ENCODE measurements at regions not wholly inside any gene's neighbourhood (a gene's known extent, or its start where the extent isn't known, plus 50 kb on each side); places are given as distances from the start of the nearest gene placed in this dataset.

GRCh38 chr1:170800812-170801211 is 134.5 kb upstream of the MROH9 start:
- Histone ChIP-seq H3K4me3 (no peak overlapping the region), H3K27me3 (no peaks in the 10 kb centered on the region), H3K4me1 (no peaks in the 10 kb centered on the region), H3K9me3 (no peaks in the 10 kb centered on the region), H3K27ac (no peak overlapping the region), H3K36me3 (no peaks in the 10 kb centered on the region)
- WGBS, 2 donors (ENCODE audit: low coverage in 1 of 2), result 19 to 74% methylated on average over 4 to 6 of the region's 6 CpGs
- no peak for ATAC-seq
- no peak for TF ChIP-seq POLR2A (IDR thresholded peaks at IDR 0.05)
- TF ChIP-seq CTCF (IDR thresholded peaks at IDR 0.05), result no peak
- TF ChIP-seq EP300 (IDR thresholded peaks at IDR 0.05), result no peak
- no peak for TF ChIP-seq POLR2AphosphoS5 (IDR thresholded peaks at IDR 0.05)

GRCh38 chr1:170803711-170804110 is 131.6 kb upstream of the MROH9 start:
- Histone ChIP-seq H3K9me3 (no peaks in the 10 kb centered on the region), H3K27me3 (no peaks in the 10 kb centered on the region), H3K4me3 (no peak overlapping the region), H3K4me1 (no peaks in the 10 kb centered on the region), H3K27ac (no peak overlapping the region), H3K36me3 (no peaks in the 10 kb centered on the region)
- TF ChIP-seq POLR2A (IDR thresholded peaks at IDR 0.05), result no peak
- ATAC-seq, result no peak
- 85% methylated on average over 1 of the region's 1 CpG; no CpG with 5 or more reads in 1 of the 2 donors for WGBS, 2 donors (ENCODE audit: low coverage in 1 of 2)

- Histone ChIP-seq H3K27me3 (no peaks in the 10 kb centered on the region), H3K9me3 (no peaks in the 10 kb centered on the region), H3K36me3 (no peaks in the 10 kb centered on the region), H3K27ac (no peak overlapping the region), H3K4me3 (no peak overlapping the region), H3K4me1 (no peaks in the 10 kb centered on the region)
- TF ChIP-seq CTCF (IDR thresholded peaks at IDR 0.05) (no peak), POLR2AphosphoS5 (IDR thresholded peaks at IDR 0.05) (no peak)
- no peak for ATAC-seq
Observed at GRCh38 chr1:170804419-170804818, 130.9 kb upstream of the MROH9 start.

- no peak for ATAC-seq
- no peak overlapping the region for H3K27ac ChIP-seq
- TF ChIP-seq POLR2A (IDR thresholded peaks at IDR 0.05) (no peak), CTCF (IDR thresholded peaks at IDR 0.05) (no peak), EP300 (IDR thresholded peaks at IDR 0.05) (no peak), POLR2AphosphoS5 (IDR thresholded peaks at IDR 0.05) (no peak)
- H3K4me3 ChIP-seq, result no peak overlapping the region
- no peaks in the 10 kb centered on the region for H3K9me3 ChIP-seq
- H3K27me3 ChIP-seq, result no peaks in the 10 kb centered on the region
- 84 to 98% methylated on average over 4 of the region's 4 CpGs for WGBS, 2 donors (ENCODE audit: low coverage in 1 of 2)
- no peaks in the 10 kb centered on the region for H3K4me1 ChIP-seq
- no peaks in the 10 kb centered on the region for H3K36me3 ChIP-seq
Observed at GRCh38 chr1:170804879-170805278, 130.5 kb upstream of the MROH9 start.

DNA sequence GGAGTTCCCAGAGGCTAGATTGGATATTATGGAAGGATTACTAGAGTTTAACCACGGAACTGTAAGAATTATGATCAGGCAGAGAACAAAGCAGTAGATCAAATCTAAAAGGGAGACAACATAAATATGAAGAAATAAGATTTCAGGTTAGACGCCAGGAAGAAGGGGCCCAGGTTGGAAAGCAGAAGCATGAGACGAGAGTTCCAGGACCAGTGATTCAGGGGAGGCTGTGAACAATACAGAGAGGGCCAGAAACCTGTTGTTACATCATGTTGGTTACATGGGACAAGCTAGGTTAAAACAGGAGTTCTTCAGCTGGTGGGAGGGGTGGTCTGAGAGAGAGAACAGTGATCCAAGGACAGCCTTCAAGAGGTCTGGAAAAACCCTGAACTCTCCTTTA is 128.4 kb upstream of the MROH9 start:
- ATAC-seq, result no peak
- Histone ChIP-seq H3K4me1 (no peaks in the 10 kb centered on the region), H3K27me3 (no peaks in the 10 kb centered on the region), H3K36me3 (no peaks in the 10 kb centered on the region), H3K4me3 (no peak overlapping the region), H3K27ac (no peak overlapping the region), H3K9me3 (no peaks in the 10 kb centered on the region)
- WGBS, 2 donors (ENCODE audit: low coverage in 1 of 2), result 60 to 79% methylated on average over 2 to 3 of the region's 3 CpGs
- TF ChIP-seq EP300 (IDR thresholded peaks at IDR 0.05), result no peak
- no peak for TF ChIP-seq POLR2A (IDR thresholded peaks at IDR 0.05)
- TF ChIP-seq CTCF (IDR thresholded peaks at IDR 0.05), result no peak
- no peak for TF ChIP-seq POLR2AphosphoS5 (IDR thresholded peaks at IDR 0.05)

DNA sequence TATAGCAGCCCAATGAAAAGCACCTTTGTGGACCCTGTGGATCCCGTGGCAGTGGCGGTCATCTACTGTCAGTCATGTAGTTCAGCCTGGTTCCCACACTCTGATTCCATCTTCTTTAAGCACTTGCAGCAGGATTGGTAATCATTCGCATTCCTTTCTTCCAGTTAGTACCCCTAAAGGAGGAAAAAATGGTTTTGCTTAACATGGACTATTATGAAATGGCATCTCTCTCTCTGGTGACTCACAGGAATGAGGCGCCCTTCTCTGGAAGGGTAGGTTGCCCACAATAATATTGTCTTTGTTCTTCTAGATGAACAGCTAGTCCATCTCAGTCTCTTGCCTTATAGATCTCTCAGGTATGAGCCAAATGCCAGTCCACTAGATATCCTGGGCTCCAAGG is 127.9 kb upstream of the MROH9 start:
- ATAC-seq, result no peak
- 74 to 88% methylated on average over 2 to 4 of the region's 4 CpGs for WGBS, 2 donors (ENCODE audit: low coverage in 1 of 2)
- Histone ChIP-seq H3K27ac (no peak overlapping the region), H3K27me3 (no peaks in the 10 kb centered on the region), H3K9me3 (no peaks in the 10 kb centered on the region), H3K36me3 (no peaks in the 10 kb centered on the region), H3K4me1 (no peaks in the 10 kb centered on the region), H3K4me3 (no peak overlapping the region)
- no peak for TF ChIP-seq POLR2AphosphoS5 (IDR thresholded peaks at IDR 0.05)
- TF ChIP-seq CTCF (IDR thresholded peaks at IDR 0.05), result no peak
- TF ChIP-seq EP300 (IDR thresholded peaks at IDR 0.05), result no peak
- no peak for TF ChIP-seq POLR2A (IDR thresholded peaks at IDR 0.05)
